Hematopoietic multipotent progenitor cell treated with erythropoietin and hydrocortisone succinate and interleukin-3 and kit ligand, for 8 days (in vitro differentiated cells): ENCODE measurements at regions not wholly inside any gene's neighbourhood (a gene's known extent, or its start where the extent isn't known, plus 50 kb on each side); places are given as distances from the start of the nearest gene placed in this dataset.
A peak's percentile ranks its signal among the peaks of the same experiment; 100 is the strongest.
"Not testable (repeated sequence)": the region's sequence is repeated elsewhere in the genome, so short reads cannot be mapped to it uniquely, and the experiment has no call there.

ENCODE experiments used
- DNase-seq: peaks from one replicate; pipeline ENCODE4 v3.0.0-alpha.2; 2015

GRCh38 chr1:115531631-115532264, 110.0 kb upstream of the VANGL1 start:
- DNase-seq, result peak; percentile 4

GRCh38 chr1:115530407-115530806, 111.4 kb upstream of the VANGL1 start:
- DNase-seq, result no peak

- DNase-seq, result no peak
Observed at GRCh38 chr1:115529216-115529897, 112.4 kb upstream of the VANGL1 start.

GRCh38 chr1:115528336-115528735, 113.4 kb upstream of the VANGL1 start:
- DNase-seq, result not testable (repeated sequence)

GRCh38 chr1:115527746-115528145, 114.0 kb upstream of the VANGL1 start:
- DNase-seq, result no peak

GRCh38 chr1:115526900-115527299, 114.9 kb upstream of the VANGL1 start:
- DNase-seq, result no peak

GRCh38 chr1:115524236-115524635, 117.5 kb upstream of the VANGL1 start:
- no peak for DNase-seq

GRCh38 chr1:115522386-115522785, 119.4 kb upstream of the VANGL1 start:
- no peak for DNase-seq

GRCh38 chr1:115515270-115515669, 126.5 kb upstream of the VANGL1 start:
- no peak for DNase-seq

- DNase-seq, result not testable (repeated sequence)
Observed at GRCh38 chr1:115510226-115510625, 131.5 kb upstream of the VANGL1 start.

- no peak for DNase-seq
Observed at GRCh38 chr1:115507901-115508300, 133.9 kb upstream of the VANGL1 start.

- DNase-seq, result no peak
Observed at GRCh38 chr1:115506924-115507589, 134.7 kb upstream of the VANGL1 start.

GRCh38 chr1:115506518-115506917, 135.3 kb upstream of the VANGL1 start:
- DNase-seq, result no peak

- DNase-seq, result no peak
Observed at GRCh38 chr1:115505148-115505571, 136.6 kb upstream of the VANGL1 start.

- DNase-seq, result not testable (repeated sequence)
Observed at GRCh38 chr1:115502183-115502582, 139.6 kb upstream of the VANGL1 start.

- DNase-seq, result peak; percentile 4
Observed at GRCh38 chr1:115501476-115501875, 140.3 kb upstream of the VANGL1 start.

GRCh38 chr1:115499253-115499652, 142.5 kb upstream of the VANGL1 start:
- DNase-seq, result no peak

GRCh38 chr1:115496904-115497527, 144.8 kb upstream of the VANGL1 start:
- no peak for DNase-seq

- no peak for DNase-seq
Observed at GRCh38 chr1:115495625-115496024, 146.1 kb upstream of the VANGL1 start.

GRCh38 chr1:115495111-115495510, 146.7 kb upstream of the VANGL1 start:
- DNase-seq, result no peak

GRCh38 chr1:115493834-115494233, 147.9 kb upstream of the VANGL1 start:
- DNase-seq, result no peak

- DNase-seq, result no peak
Observed at GRCh38 chr1:115492880-115493279, 148.9 kb upstream of the VANGL1 start.

- DNase-seq, result no peak
Observed at GRCh38 chr1:115492019-115492595, 149.7 kb upstream of the VANGL1 start.
